ENCODE measurements at regions not wholly inside any gene's neighbourhood (a gene's known extent, or its start where the extent isn't known, plus 50 kb on each side); places are given as distances from the start of the nearest gene placed in this dataset.
"Not testable (repeated sequence)": the region's sequence is repeated elsewhere in the genome, so short reads cannot be mapped to it uniquely, and the experiment has no call there.

GRCh38 chr18:65601775-65602174, 149.0 kb upstream of the CDH7 start:
- Histone ChIP-seq H3K36me3 (no peaks in the 10 kb centered on the region), H3K4me3 (no peak overlapping the region), H3K9me3 (replicated peaks) (no peaks in the 10 kb centered on the region), H3K27me3 (ENCODE audit: low read depth) (no peaks in the 10 kb centered on the region), H3K27ac (replicated peaks) (no peak overlapping the region), H3K4me1 (no peaks in the 10 kb centered on the region)
- TF ChIP-seq, protein P1, sequence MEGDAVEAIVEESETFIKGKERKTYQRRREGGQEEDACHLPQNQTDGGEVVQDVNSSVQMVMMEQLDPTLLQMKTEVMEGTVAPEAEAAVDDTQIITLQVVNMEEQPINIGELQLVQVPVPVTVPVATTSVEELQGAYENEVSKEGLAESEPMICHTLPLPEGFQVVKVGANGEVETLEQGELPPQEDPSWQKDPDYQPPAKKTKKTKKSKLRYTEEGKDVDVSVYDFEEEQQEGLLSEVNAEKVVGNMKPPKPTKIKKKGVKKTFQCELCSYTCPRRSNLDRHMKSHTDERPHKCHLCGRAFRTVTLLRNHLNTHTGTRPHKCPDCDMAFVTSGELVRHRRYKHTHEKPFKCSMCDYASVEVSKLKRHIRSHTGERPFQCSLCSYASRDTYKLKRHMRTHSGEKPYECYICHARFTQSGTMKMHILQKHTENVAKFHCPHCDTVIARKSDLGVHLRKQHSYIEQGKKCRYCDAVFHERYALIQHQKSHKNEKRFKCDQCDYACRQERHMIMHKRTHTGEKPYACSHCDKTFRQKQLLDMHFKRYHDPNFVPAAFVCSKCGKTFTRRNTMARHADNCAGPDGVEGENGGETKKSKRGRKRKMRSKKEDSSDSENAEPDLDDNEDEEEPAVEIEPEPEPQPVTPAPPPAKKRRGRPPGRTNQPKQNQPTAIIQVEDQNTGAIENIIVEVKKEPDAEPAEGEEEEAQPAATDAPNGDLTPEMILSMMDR (IDR thresholded peaks at IDR 0.05; ENCODE audit: borderline replicate concordance): no peak
- intact Hi-C loops (cut with micrococcal nuclease): no loop called here
- DNase-seq: no peak

GRCh38 chr18:65592435-65592834, 158.4 kb upstream of the CDH7 start:
- TF ChIP-seq, protein P1 (IDR thresholded peaks at IDR 0.05; ENCODE audit: borderline replicate concordance): no peak
- no peaks in the 10 kb centered on the region for H3K27me3 ChIP-seq (ENCODE audit: low read depth)
- intact Hi-C loops (cut with micrococcal nuclease): no loop called here

DNA sequence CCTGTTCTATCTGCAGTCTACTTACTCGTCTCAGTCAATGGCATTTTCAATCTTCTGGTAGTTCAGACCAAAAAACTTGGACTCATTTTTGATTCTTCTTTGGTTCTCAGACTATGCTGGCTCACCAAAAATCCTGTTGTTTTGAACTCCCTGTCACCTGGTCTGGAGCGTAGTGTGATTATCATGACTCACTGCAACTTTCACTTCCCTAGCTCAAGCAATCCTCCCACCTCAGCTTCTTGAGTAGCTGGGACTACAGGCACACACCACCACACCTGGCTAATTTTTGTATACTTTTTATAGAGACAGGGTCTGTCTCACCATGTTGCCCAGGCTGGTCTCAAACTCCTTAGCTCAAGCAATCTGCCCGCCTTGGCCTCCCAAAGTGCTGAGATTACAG, 163.3 kb upstream of the CDH7 start:
- no peak overlapping the region for H3K27ac ChIP-seq (replicated peaks)
- TF ChIP-seq, protein P1 (IDR thresholded peaks at IDR 0.05; ENCODE audit: borderline replicate concordance): no peak
- intact Hi-C loops (cut with micrococcal nuclease): no loop called here
- DNase-seq: no peak
- no peaks in the 10 kb centered on the region for H3K4me1 ChIP-seq
- no peak overlapping the region for H3K4me3 ChIP-seq
- no peaks in the 10 kb centered on the region for H3K9me3 ChIP-seq (replicated peaks)
- no peaks in the 10 kb centered on the region for H3K27me3 ChIP-seq (ENCODE audit: low read depth)
- no peaks in the 10 kb centered on the region for H3K36me3 ChIP-seq

More at GRCh38 chr18:65592435-65592834, 158.4 kb upstream of the CDH7 start:
- DNase-seq: no peak
- no peak overlapping the region for H3K4me3 ChIP-seq
- H3K9me3 ChIP-seq (replicated peaks): no peaks in the 10 kb centered on the region
- no peaks in the 10 kb centered on the region for H3K36me3 ChIP-seq
- no peaks in the 10 kb centered on the region for H3K4me1 ChIP-seq
- no peak overlapping the region for H3K27ac ChIP-seq (replicated peaks)

GRCh38 chr18:65582094-65582493, 168.7 kb upstream of the CDH7 start:
- H3K36me3 ChIP-seq; DNase-seq; intact Hi-C loops (cut with micrococcal nuclease); H3K27ac ChIP-seq (replicated peaks); H3K4me3 ChIP-seq; H3K27me3 ChIP-seq (ENCODE audit: low read depth); H3K4me1 ChIP-seq: not testable (repeated sequence)
- peaks cover 19% of the 10 kb centered on the region for H3K9me3 ChIP-seq (replicated peaks)

DNA sequence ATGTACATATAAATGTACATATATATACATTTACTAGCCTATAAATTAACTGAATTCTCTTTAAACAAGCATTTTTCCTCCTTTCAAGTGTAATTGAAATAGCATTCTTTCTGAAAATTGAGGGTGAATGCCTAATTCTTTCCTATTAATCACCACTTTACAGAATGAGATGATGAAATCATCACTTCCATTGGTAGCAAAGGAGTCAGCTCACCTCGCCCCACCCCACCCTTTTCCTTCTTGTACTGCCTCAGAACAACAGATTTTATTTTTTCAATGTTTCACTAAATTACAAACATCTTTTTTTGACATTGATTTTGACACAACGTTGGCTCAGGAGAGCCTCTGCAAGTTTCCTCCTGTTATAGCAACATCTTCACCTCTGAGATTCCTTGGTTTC, 181.9 kb upstream of the CDH7 start:
- H3K27ac ChIP-seq (replicated peaks): no peak overlapping the region
- no peak for DNase-seq
- intact Hi-C loops (cut with micrococcal nuclease): no loop called here
- peaks cover 10% of the 10 kb centered on the region for H3K9me3 ChIP-seq (replicated peaks)
- no peaks in the 10 kb centered on the region for H3K36me3 ChIP-seq
- no peaks in the 10 kb centered on the region for H3K4me1 ChIP-seq
- no peaks in the 10 kb centered on the region for H3K27me3 ChIP-seq (ENCODE audit: low read depth)
- TF ChIP-seq, protein P1 (IDR thresholded peaks at IDR 0.05; ENCODE audit: borderline replicate concordance): no peak
- no peak overlapping the region for H3K4me3 ChIP-seq

- TF ChIP-seq, protein P1 (IDR thresholded peaks at IDR 0.05; ENCODE audit: borderline replicate concordance): peak; percentile 34
- no peaks in the 10 kb centered on the region for H3K27me3 ChIP-seq (ENCODE audit: low read depth)
- no peak overlapping the region for H3K27ac ChIP-seq (replicated peaks)
- DNase-seq: no peak
- H3K4me3 ChIP-seq: no peak overlapping the region
- no peaks in the 10 kb centered on the region for H3K4me1 ChIP-seq
- intact Hi-C loops (cut with micrococcal nuclease): no loop called here
- peaks cover 10% of the 10 kb centered on the region for H3K9me3 ChIP-seq (replicated peaks)
- H3K36me3 ChIP-seq: no peaks in the 10 kb centered on the region
Observed at GRCh38 chr18:65567372-65567771, 183.4 kb upstream of the CDH7 start.
